SH-SY5Y (cell line): ENCODE measurements at regions not wholly inside any gene's neighbourhood (a gene's known extent, or its start where the extent isn't known, plus 50 kb on each side); places are given as distances from the start of the nearest gene placed in this dataset.

ENCODE experiments used
- GATA2 ChIP-seq: IDR thresholded peaks from 2 replicates; pipeline ENCODE4 v1.6.1; 2011; ENCODE audit warnings: mild to moderate bottlenecking, low read depth, low read length
- GATA3 ChIP-seq: IDR thresholded peaks from 2 replicates; pipeline ENCODE4 v1.6.1; 2011; ENCODE audit warnings: low read depth, mild to moderate bottlenecking, low read length, moderate library complexity

DNA sequence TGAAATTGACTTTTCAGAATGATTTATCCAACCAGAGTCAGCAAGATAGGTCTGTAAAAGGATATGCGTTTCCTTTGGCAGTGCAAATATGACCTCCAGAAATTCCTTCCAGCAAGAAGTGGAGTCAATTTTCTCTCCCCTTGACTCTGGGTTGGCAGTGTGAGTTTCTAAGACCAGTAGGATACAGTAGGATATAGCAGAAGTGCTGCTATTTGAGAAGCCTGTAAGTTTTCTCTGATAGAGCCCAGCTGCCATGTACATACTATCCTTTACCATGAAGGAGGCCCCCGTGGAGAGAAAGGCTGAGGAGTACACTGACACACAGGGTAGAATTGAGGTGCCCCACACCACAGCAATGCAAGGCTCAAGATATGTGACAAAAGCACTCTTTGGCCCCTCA is 409.1 kb upstream of the PDZRN3 start:
- TF ChIP-seq GATA2 (no peak), GATA3 (no peak)
